ENCODE measurements at regions not wholly inside any gene's neighbourhood (a gene's known extent, or its start where the extent isn't known, plus 50 kb on each side); places are given as distances from the start of the nearest gene placed in this dataset.

GRCh38 chr18:76594966-76595365, 99.9 kb upstream of the ZNF516 start:
- DNase-seq, result no peak

- DNase-seq, result no peak
Observed at GRCh38 chr18:76593843-76594242, 98.8 kb upstream of the ZNF516 start.

GRCh38 chr18:76592981-76593381, 97.9 kb upstream of the ZNF516 start:
- DNase-seq, result no peak

- no peak for DNase-seq
Observed at GRCh38 chr18:76592096-76592495, 97.1 kb upstream of the ZNF516 start.

GRCh38 chr18:76589866-76590265, 94.8 kb upstream of the ZNF516 start:
- DNase-seq, result no peak

GRCh38 chr18:76589316-76589715, 94.3 kb upstream of the ZNF516 start:
- DNase-seq, result no peak

GRCh38 chr18:76588601-76589226, 93.7 kb upstream of the ZNF516 start:
- no peak for DNase-seq

GRCh38 chr18:76587879-76588271, 92.8 kb upstream of the ZNF516 start:
- no peak for DNase-seq

- DNase-seq, result no peak
Observed at GRCh38 chr18:76587147-76587878, 92.3 kb upstream of the ZNF516 start.

- no peak for DNase-seq
Observed at GRCh38 chr18:76584414-76585310, 89.6 kb upstream of the ZNF516 start.

- no peak for DNase-seq
Observed at GRCh38 chr18:76581261-76581660, 86.2 kb upstream of the ZNF516 start.

GRCh38 chr18:76580288-76580962, 85.4 kb upstream of the ZNF516 start:
- DNase-seq, result no peak

- DNase-seq, result no peak
Observed at GRCh38 chr18:76579301-76579695, 84.3 kb upstream of the ZNF516 start.

- no peak for DNase-seq
Observed at GRCh38 chr18:76578571-76579300, 83.7 kb upstream of the ZNF516 start.

GRCh38 chr18:76573325-76574025, 78.4 kb upstream of the ZNF516 start:
- no peak for DNase-seq

GRCh38 chr18:76572518-76573247, 77.6 kb upstream of the ZNF516 start:
- no peak for DNase-seq

GRCh38 chr18:76571689-76572088, 76.6 kb upstream of the ZNF516 start:
- DNase-seq, result no peak

GRCh38 chr18:76570856-76571255, 75.8 kb upstream of the ZNF516 start:
- DNase-seq, result no peak

- DNase-seq, result no peak
Observed at GRCh38 chr18:76569644-76570419, 74.8 kb upstream of the ZNF516 start.

- no peak for DNase-seq
Observed at GRCh38 chr18:76568731-76569130, 73.7 kb upstream of the ZNF516 start.
